Hippocampal formation (tissue), 2 donors: ENCODE measurements at regions not wholly inside any gene's neighbourhood (a gene's known extent, or its start where the extent isn't known, plus 50 kb on each side); places are given as distances from the start of the nearest gene placed in this dataset.

Source experiments
- DNase-seq, 2 donors: peaks; one replicate each; lab custom pipeline; 2025; lab: John Stamatoyannopoulos, UW

DNA sequence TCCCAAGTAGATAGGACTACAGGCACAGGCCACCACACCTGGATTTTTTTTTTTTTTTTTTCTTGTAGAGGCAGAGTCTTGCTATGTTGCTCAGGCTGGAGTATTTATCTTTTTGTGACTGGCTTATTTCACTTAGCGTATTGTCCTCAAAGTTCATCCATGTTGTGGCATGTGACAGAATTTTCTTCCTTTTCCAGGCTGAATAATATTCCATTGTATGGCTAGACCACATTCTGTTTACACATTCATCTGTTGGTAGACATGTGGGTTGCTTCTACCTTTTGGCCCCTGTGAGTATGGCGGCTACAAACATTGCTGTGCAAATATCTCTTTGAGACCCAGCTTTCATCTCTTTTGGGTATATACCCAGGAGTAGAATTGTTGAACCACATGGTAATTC is 160.2 kb upstream of the SMAD3 start:
- DNase-seq = no peak

DNA sequence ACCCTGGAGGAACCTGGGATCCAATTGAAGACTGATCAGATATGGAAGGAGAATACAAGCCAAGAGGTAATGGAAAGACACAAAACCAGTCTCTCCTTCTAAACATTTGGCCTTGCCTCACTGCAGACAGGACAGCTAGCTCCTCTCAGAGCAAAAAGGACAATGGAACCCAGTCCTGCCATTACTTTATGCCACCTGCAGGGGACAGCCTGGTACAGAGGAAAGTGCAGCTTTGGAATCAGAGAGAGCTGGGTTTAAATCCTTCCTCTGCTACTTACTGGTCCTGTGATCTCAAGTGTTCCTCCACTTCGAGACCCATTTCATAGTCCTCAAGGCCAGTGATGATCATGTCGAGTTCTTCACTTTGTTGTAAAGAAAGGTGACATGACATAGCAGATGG is 159.4 kb upstream of the SMAD3 start:
- DNase-seq = no peak

DNA sequence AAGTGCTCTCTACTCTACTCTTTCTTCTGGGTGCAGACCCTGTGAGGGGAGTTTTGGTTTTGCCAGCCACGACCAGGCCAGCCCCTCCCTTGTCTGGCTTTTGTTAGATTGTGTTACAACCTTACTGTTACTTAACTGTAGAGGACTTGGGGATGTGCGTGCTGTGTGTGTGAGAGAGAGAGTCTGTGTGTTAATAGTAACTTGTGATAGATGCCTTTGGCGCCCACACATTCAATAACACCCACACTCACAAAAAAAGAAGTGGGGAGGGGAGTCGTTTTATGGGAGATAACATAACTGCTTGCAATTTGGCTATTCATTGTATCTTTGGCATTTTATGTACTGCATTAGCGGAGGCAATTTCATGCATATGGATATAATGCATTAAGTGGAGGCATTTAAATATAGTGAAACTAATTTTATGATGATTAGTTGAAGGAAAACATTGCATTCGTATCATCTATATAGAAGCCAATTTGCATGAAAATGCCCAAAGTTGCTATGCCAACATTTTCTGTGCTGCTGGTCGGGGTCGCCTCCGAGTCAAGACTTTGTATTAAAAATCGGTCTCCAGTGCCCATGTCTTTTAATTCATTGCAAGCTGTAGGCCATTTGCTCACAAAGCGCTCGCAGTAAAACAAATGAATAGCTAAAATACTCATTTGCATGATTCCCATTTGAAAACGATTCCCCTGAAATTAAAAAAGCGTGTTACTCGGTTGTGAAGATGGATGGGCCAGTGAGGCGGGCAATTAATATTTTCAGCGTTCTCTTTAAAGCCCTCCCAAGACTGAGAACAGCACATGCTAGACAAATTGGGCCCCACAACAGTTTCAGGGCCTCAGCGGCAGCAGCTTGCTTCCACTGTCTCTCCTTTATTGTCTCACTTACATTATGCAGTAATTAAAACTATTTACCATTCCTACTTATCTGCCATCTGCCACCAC is 158.5 kb upstream of the SMAD3 start:
- no peak for DNase-seq

DNA sequence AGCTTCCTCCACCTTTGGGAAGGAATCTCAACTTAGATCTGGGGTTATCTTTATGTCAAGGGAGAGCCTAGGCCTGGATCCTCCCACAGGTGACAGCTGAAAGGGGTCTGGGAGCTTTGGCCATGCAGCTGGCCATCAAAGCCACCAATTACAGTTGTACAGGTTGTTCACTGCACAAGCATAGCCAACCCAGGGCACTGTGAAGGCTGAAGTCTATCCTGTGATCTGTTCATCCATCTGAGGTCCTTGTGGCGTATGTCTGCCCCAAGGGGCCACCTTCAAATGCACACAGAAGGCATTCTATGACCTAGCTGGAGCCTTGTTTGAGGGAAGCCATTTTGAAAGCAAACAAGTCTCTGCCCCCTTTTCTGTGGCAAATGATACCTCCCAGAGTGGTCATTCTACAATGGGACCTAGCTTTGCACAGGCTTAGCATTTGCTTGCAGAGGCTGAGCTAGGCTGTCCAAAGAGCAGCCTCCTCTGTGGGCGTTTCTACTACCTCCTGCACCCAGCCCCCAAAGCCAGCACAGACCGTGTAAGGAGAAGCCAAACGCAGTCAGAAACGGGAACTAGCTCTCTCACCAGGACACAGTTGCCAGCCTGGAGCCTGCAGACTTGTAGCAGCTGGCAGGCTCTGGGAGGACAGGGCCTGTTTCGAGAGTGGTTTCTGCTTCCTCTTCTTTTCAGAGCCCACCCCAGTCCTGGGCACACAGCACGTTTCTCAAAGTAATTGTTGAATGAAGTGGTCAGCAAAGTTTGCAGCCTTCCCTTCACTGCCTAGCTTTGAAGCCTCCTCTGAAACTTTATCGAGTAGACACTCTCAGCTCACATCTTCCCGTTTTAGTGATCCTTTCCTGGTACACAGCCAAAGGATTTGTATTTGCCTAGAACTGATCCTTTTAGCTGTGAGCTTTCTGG is 157.3 kb upstream of the SMAD3 start:
- peak; percentile 47 to 75 for DNase-seq

DNA sequence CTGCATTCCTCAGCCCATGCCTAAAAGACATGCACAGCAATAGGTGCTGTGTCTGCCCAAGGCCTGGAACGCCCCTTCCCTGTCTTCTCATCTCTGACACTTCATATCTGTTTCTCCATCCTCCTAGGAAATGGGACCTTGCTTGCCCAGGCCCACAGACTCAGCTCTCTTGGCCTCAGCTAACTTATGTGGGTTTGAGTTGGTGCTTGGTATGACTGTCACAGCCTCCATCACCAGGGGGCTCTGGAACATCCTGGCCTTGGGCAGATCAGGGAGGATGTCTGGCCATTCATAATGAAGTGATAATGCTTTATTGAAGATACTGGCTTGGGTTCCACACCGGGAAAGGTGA is 156.7 kb upstream of the SMAD3 start:
- DNase-seq = no peak

DNA sequence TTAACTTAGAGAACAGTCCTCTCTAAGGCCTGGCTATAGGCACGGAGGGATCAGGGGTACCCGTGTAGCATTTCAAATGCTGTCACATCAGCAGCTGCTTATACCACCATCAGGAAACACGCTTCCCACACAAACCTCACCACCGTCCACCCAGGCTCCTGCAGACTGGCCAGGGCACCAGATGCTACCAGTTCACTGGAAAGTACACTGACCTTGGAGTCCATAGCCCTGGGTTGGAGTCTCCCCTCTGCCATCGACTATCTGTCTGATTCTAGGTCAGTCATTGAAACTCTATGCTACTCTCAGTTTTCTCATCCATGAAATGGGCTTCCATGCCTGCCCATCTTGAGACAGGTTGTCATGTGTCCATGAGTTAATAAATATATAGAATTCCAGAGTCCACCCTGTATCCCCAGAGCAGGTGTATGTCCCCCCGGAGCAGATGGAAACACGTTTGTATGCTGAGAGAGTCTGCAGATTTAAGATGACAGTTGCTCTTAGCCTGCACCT is 156.0 kb upstream of the SMAD3 start:
- no peak for DNase-seq

DNA sequence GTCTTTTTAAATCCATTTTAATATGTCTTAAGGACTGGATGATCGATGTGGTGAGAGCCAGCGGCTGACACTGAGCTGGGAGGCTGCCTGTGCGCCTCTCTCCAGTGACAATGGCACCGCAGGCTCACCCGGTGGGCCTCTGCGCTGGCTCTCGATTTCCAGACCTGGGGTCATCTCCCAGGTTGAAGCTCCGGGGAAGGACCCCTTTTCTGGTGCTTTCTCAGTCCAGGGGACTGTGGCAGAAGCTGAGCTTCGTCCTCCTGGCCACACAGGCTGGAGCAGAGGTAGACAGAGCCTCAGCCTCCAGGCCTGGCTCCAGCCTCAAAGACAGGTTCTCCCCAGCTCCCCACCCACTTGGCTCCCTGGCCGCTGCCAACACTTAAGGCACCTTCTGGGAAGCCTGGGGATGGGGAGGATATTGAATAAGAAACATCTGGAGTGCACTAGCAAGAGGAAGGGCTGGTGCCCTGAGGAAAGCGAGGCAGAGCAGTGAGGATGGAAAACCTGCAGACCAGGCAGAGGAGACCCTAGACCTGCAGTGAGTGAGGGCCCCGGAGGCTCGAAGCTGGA is 154.2 kb upstream of the SMAD3 start:
- DNase-seq = no peak

DNA sequence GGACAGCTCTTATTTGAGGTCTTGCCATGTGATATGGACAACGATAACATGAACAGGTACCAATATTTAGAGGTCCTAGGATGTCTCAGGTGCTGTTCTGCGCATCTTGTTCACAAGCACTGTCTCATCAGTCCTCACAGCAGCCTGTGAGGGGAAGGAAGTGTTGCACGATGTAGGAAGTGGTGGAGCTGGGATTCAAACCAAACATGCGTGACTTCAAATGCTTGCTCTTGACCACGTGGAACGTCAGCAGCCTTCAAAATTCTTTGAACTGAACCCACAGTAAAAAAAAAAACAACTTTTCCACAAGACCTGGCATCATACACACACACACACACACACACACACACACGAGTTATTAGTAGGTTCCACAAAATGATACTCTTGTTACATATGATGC is 153.4 kb upstream of the SMAD3 start:
- DNase-seq = no peak

DNA sequence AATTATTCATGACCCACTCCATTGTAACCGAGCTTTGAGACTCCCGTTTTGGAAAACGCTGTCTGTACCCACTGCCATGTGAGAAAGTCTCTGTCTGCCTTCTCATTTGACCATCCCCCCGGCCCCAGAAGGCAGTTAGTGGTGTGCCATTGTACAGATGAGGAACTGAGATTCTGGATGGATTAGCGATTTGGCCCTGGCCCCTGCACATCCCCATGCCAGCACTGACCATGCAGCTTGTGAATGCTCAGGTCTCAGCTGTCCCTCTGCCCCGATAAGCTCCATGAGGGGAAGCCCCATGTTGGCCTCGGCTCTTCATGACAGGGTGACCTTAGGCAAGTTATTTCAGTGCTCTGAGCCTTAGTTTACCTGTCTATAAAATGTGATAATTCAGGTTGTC is 153.0 kb upstream of the SMAD3 start:
- DNase-seq = no peak

DNA sequence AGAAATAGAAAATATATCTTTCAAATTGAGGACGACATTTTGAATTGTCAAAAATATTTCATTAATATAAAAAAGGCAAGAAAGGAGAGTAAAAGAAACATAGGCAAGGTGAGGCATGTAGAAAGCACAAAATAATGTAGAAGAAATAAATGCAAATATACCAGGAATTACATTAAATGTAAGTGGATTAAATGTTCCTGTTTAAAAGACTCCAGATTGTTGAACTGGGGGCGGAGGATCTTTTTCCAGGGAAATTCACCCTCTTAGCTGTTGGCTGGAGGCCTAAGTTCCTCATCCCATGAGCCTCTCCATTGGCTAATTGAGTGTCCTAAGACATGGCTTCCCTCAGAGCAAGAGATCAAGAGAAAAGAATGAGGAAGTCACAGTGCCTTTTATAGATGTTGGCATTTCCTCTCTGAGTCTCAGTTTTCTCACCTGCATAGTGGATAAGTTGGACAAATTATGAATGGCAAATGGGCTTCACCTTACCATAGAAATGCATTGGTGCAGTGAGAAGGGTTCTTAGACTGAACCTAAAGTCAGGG is 147.4 kb upstream of the SMAD3 start:
- DNase-seq = no peak

DNA sequence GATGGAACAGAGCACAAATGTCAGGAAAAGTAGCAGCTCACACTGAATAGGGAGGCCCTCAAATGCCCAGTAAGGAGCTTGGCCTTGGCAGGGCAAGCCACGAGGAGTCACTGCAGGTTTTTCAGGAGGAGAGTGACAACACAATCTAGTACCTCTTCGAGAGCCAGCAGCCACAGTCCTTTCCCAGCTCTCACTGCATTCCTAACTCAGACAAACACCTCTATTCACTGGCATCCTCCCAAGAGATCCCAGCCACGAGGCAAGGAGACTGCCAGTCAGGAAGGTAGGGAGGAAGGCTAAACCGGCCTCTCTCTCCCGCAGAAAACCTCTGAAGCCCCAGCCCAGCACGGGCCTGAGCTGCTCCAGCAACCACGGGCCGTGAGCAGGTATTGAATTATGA is 146.0 kb upstream of the SMAD3 start:
- no peak for DNase-seq

DNA sequence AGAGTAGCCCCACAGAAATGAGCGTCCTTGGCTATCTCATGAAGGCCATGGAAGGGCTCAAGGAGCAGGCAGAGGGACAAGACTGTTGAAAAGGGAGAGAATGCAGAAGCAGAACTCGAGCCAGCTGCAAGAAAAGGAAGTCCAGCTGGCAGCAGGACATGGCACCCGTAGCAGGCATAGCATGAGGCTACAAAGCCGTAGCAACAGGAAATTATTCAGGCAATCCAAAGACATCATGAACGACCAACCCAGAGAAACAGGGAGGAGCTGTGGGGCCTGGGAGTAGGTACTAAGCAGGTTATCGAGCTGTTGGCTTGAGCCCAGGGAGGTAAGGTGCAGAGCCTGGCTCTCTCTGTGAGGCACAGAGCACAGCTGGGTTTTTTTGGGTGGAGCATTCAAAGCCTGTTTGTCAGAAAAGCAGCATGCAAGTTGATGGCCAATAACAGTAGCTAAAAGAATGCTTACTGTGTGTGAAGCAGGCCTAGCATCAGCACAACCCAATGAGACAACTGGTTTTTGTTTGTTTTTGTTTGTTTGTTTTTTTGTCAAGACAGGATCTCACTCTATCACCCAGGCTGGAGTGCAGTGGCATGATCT is 144.0 kb upstream of the SMAD3 start:
- DNase-seq = peak in 1 of 2 donors; percentile 24

DNA sequence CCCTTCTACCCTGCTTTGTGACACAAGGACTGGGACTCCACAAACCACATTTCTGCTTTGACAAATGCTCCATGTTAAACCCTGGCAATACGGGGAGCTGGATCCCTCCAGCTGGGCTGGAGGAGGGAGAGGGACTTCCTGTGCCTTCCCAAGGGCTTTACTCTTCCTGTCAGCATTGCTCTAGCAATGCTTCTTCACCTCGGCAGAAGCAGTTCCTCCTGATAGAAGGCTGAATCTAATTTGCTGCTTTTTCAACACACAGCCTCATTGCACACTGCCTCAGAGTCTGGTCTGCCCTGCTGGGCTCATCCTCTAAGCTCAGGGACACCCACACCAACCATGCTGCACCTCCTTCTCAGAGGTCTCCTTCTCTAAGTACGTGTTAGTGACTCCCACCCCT is 142.8 kb upstream of the SMAD3 start:
- DNase-seq = no peak

DNA sequence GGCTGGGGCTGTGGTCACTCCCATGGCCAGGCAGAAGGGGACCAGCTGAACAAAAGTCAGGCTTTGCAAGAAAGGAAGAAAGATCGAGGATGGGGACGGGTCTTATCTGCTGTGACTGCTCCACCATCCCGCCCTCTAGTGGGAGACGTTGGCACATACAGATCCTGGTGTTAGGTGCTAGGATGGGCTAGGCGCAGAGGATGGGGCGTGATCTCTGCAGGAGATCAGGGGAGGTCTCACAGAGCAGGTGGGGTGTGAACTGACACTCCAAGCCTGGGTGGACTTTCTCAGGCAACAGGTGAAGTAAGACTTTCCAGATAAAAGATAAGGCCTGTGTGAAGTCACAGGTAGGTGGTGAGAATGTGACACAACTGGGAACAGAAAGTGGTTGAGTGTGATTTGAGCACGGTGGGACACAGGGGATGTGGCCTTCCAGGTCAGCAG is 141.9 kb upstream of the SMAD3 start:
- DNase-seq = no peak

DNA sequence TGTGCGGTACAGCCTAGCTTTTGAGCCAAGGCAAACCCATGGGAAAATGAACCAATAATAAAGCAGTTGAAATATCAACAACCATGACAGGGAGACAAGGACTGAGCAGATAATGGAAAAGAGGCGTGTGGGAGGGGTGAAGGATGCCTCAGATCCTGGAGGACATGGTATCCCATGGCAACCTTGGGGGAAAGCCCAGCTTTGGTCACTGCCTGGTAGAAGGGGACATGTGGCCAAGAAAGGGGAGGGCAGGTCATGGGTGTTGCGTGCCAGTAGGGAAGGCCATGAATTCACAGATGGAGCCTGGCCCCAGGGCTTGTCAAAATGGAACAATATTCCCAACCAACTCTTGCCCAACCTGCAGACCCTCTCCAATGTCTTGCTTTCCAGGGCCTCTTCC is 140.5 kb upstream of the SMAD3 start:
- DNase-seq = no peak

DNA sequence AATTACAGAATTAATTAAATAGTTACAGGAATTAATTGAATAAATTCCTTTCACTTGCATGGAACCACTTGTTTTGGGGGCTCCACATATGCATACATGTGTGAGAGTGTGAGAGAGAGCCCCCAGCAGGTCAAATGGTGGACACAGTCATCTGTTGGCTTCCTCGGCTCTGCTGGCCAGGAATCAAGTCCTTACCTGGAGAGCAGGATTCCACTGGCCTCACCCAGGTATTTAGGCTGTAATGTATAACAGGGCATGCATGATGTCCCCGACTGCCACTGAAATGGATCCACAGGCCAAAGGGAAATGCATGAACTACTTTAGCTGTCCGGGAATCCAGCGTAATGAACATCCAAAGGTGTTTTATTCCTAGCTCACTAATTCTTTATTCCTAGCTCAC is 139.7 kb upstream of the SMAD3 start:
- no peak for DNase-seq

DNA sequence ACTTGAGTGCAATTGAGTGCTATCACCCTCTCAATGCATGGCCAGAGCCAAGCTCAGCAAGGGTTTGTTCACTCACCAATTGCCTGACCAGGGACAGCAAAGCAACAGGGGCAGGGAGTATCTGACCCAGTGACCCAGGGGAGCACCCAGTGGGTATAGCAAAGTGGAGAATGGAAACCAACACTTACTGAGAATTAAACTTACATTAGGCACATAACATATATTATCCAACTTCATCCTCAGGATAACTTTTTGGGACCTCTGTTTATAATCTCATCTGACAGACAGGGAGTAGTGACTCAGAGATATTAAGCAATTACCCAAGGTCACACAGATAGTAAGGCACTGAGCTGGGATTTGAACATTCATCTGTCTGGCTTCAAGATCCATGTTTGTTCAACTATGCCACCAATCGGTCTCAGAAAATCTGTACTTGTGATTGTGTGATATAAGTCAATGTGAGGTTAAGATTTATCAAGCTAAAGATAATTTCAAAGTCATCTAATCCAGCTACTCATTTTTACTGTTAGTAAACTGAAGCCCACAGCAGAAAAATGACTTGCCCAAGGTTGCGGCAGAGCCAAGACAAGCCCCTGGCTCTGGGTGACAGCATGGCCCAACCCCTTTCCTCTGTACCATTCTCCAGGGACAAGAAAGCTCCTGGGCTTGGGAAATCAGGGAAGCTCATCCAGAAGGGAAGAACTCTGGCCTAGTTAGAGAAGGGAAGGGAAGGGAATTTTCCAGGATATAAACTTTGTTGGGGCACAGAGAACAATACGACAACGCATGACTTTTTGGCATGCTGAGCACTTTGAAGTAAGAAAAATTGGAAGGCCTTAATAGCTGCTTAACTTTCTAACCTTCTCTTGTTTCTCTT is 138.0 kb upstream of the SMAD3 start:
- no peak for DNase-seq

DNA sequence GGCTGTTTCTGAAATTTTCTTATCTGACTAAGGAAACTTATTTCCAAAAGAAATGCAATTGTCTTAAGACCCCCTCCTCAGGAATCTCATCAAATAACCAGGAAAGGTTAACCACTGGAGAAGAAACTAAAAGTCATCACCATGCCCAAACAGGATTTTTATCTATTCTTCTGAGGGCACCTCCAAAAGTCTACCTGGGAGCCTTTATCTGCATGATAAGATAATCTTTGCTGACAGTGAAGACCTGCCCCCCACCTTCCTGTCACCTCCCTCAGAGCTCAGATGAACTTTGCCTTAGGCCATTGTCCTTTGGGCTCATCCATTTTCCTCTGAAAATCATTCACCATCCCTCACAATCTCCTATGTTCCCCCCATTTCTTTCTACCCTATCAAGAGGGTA is 137.3 kb upstream of the SMAD3 start:
- DNase-seq = no peak

DNA sequence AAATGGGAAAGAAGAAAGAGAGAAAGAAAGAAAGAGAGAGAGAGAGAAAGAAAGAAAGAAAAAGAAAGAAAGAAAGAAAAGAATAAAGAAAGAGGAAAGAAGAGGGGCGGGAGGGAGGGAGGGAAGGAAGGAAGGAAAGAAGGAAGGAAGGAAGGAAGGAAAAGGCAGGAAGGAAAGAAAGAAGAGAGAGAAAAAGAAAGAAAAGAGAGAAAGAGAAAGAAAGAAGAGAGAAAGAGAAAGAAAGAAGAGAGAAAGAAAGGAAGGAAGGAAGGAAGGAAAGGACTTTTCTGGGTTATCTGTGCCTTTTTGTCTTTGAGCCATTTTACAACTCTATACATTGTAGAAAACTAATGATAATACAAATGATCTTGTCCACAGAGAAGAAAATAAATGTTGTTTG is 136.6 kb upstream of the SMAD3 start:
- DNase-seq = no peak

DNA sequence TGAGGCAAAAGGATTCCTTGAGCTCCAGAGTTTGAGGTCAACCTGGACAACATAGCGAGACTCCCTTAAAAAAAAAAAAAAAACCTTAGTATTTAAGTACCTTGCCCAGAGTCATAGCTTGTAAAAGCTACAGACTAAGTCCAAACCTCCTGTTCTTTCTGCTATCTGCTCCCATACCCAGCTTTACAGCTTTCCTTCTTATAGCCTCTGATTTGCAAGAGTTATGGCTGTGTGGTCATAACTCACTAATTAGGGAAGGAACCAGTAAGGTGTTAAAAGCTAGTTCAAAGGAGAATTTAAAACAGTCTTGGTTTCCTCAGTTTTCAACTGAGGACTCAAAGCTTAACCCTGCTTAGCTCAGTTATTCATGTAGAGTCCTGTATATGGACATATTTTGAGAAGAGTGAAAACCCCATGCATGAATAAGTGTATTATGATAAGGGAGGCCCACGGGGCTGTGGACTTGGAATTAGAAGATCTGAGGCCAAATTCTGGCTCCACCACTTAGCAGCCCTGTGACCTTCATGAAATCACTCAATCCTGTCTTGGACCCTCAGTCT is 135.5 kb upstream of the SMAD3 start:
- no peak for DNase-seq
